Neural cell (in vitro differentiated cells): ENCODE measurements at regions not wholly inside any gene's neighbourhood (a gene's known extent, or its start where the extent isn't known, plus 50 kb on each side); places are given as distances from the start of the nearest gene placed in this dataset.

Source experiments
- CTCF ChIP-seq: fragments of 450-650 bp; IDR thresholded peaks from 2 replicates; pipeline ENCODE4 v1.5.1; 2014; ENCODE audit warnings: antibody characterized with exemption, mild to moderate bottlenecking, moderate library complexity; ENCODE audit not compliant: poor library complexity, severe bottlenecking
- EZH2 ChIP-seq: fragments of 200-600, 300-800 bp; shearing (Covaris generic), sonication (generic); IDR thresholded peaks from 2 replicates; pipeline ENCODE4 v1.6.1; 2014; ENCODE audit warnings: antibody characterized with exemption, low read length, borderline replicate concordance, mild to moderate bottlenecking; ENCODE audit not compliant: insufficient read depth, poor library complexity, severe bottlenecking
- POLR2AphosphoS5 ChIP-seq: IDR thresholded peaks from 2 replicates; pipeline ENCODE4 v1.6.1; 2012
- RAD21 ChIP-seq: fragments of 450-650 bp; conservative IDR thresholded peaks from 2 replicates; pipeline ENCODE4 v1.6.1; 2014; ENCODE audit warnings: antibody characterized with exemption, mild to moderate bottlenecking, moderate library complexity
- TAF1 ChIP-seq: IDR thresholded peaks from 2 replicates; pipeline ENCODE4 v1.6.1; 2012; ENCODE audit warnings: low read depth

GRCh38 chr1:9455487-9456234 lies 83.6 kb upstream of the SLC25A33 start:
- TF ChIP-seq TAF1 (no peak), CTCF (peak; percentile 38), RAD21 (no peak), EZH2 (no peak), POLR2AphosphoS5 (no peak)
